GM12874 (cell line): ENCODE measurements at regions not wholly inside any gene's neighbourhood (a gene's known extent, or its start where the extent isn't known, plus 50 kb on each side); places are given as distances from the start of the nearest gene placed in this dataset.

Source experiments
- TF ChIP-seq, protein P1 (sequence below): IDR thresholded peaks from 2 replicates; pipeline ENCODE4 v1.5.1; 2011; ENCODE audit warnings: low read depth, mild to moderate bottlenecking, control low read depth, low read length, moderate library complexity; ENCODE audit not compliant: insufficient read depth

DNA sequence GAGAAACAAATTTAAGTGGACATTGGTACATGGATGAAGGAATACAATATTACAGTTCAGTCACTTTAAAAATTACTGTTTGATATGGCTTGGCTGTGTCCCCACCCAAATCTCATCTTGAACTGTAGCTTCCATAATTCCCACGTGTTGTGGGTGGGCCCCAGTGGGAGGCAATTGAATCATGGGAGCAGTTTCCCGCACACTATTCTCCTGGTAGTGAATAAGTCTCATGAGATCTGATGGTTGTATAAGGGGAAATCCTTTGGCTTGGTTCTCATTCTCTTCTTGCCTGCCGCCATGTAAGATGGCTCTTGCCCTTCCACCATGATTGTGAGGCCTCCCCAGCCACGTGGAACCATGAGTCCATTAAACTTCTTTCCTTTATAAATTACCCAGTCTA, 804.2 kb upstream of the FRG1 start:
- TF ChIP-seq, protein P1, sequence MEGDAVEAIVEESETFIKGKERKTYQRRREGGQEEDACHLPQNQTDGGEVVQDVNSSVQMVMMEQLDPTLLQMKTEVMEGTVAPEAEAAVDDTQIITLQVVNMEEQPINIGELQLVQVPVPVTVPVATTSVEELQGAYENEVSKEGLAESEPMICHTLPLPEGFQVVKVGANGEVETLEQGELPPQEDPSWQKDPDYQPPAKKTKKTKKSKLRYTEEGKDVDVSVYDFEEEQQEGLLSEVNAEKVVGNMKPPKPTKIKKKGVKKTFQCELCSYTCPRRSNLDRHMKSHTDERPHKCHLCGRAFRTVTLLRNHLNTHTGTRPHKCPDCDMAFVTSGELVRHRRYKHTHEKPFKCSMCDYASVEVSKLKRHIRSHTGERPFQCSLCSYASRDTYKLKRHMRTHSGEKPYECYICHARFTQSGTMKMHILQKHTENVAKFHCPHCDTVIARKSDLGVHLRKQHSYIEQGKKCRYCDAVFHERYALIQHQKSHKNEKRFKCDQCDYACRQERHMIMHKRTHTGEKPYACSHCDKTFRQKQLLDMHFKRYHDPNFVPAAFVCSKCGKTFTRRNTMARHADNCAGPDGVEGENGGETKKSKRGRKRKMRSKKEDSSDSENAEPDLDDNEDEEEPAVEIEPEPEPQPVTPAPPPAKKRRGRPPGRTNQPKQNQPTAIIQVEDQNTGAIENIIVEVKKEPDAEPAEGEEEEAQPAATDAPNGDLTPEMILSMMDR, result no peak

DNA sequence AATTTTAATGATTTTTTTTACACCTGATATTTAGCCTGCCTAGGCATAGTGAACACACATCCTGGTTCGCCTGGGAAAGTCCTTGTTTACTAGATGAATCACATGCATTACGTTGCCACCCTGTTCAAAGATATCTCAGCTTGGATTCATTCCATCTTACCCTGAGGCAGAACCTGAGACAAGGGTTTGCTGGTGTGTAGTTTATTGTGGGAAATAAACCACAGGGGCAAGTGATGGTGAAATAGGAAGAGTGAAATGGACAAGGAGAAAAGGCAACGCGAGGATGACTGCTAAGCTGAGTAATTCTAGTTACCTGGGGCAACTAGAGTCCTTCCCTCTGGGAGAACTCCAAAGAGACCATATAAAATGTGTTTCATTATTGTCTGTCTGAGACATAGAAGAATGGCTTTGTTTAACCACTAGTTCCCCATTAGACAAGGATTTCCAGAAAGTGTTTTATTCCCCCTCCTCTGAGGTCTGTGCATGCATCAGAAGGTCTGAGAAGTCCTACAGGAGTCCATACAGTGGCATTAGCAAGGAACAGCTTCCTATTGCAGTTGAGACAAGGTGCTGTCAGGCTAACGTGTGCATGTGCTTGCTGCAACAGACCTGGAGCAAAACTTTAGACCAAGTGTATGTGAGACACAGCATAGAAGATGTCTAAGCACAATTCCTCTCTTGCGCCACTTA, 797.3 kb upstream of the FRG1 start:
- TF ChIP-seq, protein P1, result no peak

DNA sequence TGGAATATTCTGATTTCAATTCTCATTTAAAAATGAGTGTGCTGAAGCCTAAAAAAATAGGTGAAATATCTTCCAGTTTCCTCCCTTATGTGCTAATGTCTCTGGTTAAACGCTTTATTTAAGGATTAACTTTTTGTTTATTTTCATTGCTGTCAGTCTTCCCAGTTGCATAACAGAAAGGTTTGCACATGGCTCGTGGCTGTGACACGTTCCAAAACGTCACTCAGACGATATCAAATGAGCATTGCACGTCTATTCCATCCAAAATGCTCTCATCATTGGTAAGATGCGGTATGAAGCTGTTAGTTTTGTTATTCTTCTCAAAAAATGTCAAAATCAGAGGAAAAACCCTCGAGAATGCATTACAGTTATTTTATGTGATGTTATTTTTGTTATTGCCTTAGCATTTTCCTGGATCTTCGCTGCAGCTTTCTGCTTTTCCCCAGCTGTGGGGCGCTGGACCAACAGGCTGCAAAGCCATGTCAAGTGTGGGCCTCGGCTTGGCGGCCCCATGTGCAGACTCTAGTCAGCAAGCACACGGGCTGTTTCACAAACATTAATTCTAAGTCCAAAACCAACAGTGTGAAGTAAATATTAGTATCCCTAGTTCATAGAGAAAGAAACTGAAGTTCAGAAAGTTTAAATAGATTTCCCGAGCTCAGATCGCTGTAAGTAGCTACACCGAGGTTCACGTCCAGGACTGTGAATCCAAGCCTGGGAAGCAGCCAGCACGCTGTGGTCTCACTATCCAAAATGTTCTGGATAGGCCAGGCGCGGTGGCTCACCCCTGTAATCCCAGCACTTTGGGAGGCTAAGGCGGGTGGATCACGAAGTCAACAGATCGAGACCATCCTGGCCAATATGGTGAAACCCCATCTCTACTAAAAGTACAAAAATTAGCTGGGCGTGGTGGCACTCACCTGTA, 793.4 kb upstream of the FRG1 start:
- TF ChIP-seq, protein P1, result no peak

DNA sequence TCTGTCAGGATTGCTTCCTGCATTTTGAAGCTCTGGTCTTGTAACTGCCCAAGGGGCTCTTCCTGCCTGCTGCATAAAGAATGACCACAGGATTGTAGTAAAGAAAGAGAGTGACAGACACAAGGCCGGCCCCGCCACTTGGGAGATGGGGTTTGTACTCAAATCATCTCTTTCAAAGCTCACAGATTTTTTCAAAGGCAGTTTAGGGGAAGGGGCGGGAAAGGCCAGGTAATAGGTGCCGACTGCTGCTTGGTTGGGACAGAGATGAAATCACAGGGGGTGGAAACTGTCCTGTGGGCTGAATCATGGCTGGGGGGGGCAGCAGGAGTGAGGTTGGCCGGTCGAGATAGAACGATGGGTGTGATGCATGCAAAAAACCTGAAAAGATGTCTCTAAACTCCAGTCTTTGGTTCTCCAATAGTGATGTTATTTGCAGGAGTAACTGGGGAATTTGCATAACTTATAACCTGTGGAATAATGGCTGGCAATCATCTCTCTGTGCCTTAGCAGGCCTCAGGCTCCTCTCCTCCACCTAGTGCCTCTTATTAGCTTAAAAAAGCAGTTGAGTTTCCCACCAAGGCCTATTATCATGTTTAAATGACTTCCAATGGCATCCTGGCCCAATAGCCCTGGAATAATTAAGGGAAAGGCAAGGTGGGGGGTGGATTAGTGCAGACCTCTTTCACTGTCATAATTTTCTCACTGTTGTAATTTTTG, 778.4 kb upstream of the FRG1 start:
- TF ChIP-seq, protein P1, result no peak

DNA sequence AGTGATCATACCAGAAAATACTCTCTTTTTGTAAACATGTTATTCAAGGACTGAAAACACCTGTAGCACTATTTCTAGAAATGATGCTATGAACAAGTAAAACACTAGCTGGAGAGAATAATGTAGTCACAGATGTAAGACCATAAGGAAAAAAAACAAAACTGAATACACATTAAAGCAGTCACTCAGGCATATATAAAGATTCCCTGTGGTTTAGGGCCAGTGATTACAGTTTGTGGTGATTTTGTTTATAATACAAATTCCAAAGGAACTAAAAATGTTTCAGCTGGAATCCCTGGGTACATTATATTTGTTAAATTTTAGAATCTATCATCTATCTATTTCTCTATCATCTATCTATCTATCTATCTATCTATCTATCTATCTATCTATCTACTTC, 777.8 kb upstream of the FRG1 start:
- TF ChIP-seq, protein P1, result no peak

DNA sequence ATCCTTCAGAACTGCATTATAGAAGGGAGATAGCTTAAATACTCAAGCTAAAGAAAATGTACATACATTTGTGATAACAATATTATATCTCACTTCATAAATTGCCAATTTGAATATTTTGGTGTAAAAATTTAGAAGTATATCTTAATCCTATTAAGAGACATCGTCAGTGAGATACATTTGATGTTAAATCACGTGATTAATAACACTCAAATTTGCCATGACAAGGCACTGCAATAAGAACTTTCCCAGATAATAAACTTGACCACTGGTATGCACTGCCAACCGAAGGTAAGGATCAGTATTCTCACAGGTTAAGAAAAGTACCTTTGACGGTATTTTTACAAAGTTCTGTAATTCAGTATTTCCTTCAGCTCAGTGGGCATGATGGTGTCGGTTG, 764.7 kb upstream of the FRG1 start:
- TF ChIP-seq, protein P1, result no peak

DNA sequence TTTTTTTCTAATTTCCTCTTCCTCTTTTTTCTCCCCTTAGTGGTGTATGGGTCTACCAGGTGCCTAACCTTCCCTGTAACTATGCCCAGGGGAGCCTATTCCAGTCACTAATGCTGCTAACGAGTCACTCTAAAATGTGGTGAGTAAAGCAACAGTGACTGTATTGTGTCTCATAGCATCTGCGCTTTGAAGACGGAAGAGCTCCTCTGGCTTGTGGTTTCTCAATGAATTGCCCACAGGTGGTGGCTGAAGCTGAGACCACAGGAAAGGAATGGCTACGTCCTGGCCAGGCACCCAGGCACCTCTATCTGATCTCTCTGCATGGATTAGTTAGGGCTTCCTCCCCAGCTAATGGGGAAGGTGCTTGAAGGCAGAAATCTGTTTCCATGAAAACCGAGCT, 763.5 kb upstream of the FRG1 start:
- TF ChIP-seq, protein P1, result no peak
